Chondrocyte (in vitro differentiated cells): ENCODE measurements at regions not wholly inside any gene's neighbourhood (a gene's known extent, or its start where the extent isn't known, plus 50 kb on each side); places are given as distances from the start of the nearest gene placed in this dataset.

Experiments used
- DNase-seq: peaks from one replicate; pipeline ENCODE4 v3.0.0; 2021; ENCODE audit warnings: mixed read lengths, low spot score
- H3K27ac Mint-ChIP-seq: one replicate; pipeline ENCODE4 v1.8.0; 2021; ENCODE audit warnings: mild to moderate bottlenecking, moderate library complexity, mixed read lengths; ENCODE audit not compliant: unreplicated experiment
- H3K27me3 Mint-ChIP-seq: 2 replicates; pipeline ENCODE4 v1.8.0; 2021; ENCODE audit warnings: low read depth, mixed read lengths
- H3K36me3 Mint-ChIP-seq: 2 replicates; pipeline ENCODE4 v1.8.0; 2021; ENCODE audit warnings: low read depth, mixed read lengths
- H3K4me1 Mint-ChIP-seq: 2 replicates; pipeline ENCODE4 v1.8.0; 2021; ENCODE audit warnings: low read depth, mild to moderate bottlenecking, mixed read lengths
- H3K4me3 Mint-ChIP-seq: one replicate; pipeline ENCODE4 v1.8.0; 2021; ENCODE audit warnings: mild to moderate bottlenecking, moderate library complexity, mixed read lengths; ENCODE audit not compliant: unreplicated experiment
- H3K9me3 Mint-ChIP-seq: 2 replicates; pipeline ENCODE4 v1.8.0; 2021; ENCODE audit warnings: low read depth, mixed read lengths
- TF ChIP-seq, protein P1 (sequence below): fragments of 200-600 bp; sonication (generic); IDR thresholded peaks from 2 replicates; pipeline ENCODE4 v1.5.0; 2021; ENCODE audit warnings: antibody characterized with exemption, mild to moderate bottlenecking, moderate library complexity

DNA sequence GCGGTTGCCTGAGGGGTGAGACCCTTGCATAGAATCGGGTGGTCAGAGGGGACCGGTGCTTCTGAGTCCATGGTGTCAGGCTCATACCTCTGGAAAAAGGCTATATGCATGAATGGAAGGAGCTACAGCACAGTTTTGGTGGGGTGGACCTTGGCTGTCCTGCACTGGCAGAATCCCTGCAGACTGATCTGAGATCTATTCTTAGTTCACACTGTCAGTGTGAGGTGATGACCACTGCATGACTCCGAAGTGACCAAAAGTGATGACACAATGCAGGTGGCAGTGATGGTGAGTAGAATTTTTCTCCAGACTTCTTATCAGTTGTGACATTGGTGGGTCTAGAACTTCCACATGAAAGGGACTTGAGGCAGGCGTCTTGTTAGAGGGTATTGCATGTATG, 105.2 kb upstream of the SLC28A3 start:
- H3K4me3 Mint-ChIP-seq = no peak overlapping the region
- TF ChIP-seq, protein P1, sequence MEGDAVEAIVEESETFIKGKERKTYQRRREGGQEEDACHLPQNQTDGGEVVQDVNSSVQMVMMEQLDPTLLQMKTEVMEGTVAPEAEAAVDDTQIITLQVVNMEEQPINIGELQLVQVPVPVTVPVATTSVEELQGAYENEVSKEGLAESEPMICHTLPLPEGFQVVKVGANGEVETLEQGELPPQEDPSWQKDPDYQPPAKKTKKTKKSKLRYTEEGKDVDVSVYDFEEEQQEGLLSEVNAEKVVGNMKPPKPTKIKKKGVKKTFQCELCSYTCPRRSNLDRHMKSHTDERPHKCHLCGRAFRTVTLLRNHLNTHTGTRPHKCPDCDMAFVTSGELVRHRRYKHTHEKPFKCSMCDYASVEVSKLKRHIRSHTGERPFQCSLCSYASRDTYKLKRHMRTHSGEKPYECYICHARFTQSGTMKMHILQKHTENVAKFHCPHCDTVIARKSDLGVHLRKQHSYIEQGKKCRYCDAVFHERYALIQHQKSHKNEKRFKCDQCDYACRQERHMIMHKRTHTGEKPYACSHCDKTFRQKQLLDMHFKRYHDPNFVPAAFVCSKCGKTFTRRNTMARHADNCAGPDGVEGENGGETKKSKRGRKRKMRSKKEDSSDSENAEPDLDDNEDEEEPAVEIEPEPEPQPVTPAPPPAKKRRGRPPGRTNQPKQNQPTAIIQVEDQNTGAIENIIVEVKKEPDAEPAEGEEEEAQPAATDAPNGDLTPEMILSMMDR = no peak
- DNase-seq = no peak
- no peaks in the 10 kb centered on the region for H3K9me3 Mint-ChIP-seq
- H3K27me3 Mint-ChIP-seq = peaks cover 9% of the 10 kb centered on the region
- no peaks in the 10 kb centered on the region for H3K4me1 Mint-ChIP-seq
- H3K36me3 Mint-ChIP-seq = no peaks in the 10 kb centered on the region
- no peak overlapping the region for H3K27ac Mint-ChIP-seq

DNA sequence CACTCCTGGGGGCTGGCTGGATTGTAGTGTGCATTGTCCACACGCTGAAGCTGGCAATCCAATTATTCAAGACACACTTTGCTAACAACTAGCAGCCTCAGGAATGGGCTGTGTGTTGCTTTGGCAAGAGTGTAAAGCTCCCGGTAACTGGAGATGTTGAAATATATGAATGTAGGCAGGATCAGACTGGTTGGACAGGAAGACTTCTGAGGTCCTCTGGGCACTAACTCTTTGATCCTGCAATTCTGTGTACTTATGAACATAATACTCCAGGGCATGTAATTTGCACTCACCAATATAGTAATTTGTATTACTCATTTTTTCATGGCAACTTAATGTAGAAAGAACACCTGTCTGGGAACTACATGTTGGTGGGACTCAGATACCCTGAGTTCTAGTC, 106.7 kb upstream of the SLC28A3 start:
- DNase-seq = no peak
- Mint-ChIP-seq H3K36me3 (no peaks in the 10 kb centered on the region), H3K4me1 (no peaks in the 10 kb centered on the region), H3K27ac (no peak overlapping the region), H3K27me3 (peaks cover 20% of the 10 kb centered on the region), H3K9me3 (no peaks in the 10 kb centered on the region), H3K4me3 (no peak overlapping the region)
- TF ChIP-seq, protein P1 = no peak

DNA sequence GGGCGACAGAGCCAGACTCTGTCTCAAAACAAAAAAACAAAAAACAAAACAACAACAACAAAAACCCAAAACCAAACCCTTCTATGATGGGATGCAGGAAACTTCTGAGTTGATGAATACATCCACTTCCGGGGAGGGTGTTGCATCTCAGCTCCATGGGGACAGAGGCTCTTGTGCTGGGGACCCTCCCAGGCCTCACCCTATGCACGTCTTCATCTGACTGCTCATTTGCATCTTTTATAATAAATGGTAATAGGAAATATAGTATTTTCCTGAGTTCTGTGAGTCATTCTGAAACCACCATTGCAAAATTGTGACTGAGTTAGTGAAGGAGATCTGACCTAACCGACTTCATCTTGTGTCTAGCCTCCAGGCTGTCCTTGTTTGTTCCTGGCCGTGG, 109.5 kb upstream of the SLC28A3 start:
- peaks cover 32% of the 10 kb centered on the region for H3K27me3 Mint-ChIP-seq
- H3K9me3 Mint-ChIP-seq = no peaks in the 10 kb centered on the region
- DNase-seq = no peak
- no peaks in the 10 kb centered on the region for H3K4me1 Mint-ChIP-seq
- no peak overlapping the region for H3K27ac Mint-ChIP-seq
- H3K36me3 Mint-ChIP-seq = no peaks in the 10 kb centered on the region
- no peak overlapping the region for H3K4me3 Mint-ChIP-seq
- TF ChIP-seq, protein P1 = no peak

DNA sequence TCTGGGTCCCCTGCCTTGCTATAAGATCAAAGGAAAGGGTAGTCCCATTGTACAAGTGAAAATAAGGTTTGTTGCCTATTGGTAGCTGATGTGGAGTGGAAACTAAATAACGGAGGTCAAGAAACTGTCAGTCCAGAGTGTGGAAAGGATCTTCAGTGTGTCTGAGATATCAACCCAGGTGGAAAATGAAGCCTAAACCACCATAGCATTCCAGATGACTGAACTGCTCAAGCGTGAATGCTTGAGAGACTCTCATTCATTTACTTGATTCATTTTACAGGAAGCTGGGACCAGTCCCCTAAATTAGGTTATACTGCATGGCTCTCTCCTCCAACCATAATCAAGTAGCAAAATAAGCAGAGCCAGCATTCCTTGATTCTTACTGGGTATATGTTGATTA, 116.0 kb upstream of the SLC28A3 start:
- H3K36me3 Mint-ChIP-seq = peaks cover 1% of the 10 kb centered on the region
- no peaks in the 10 kb centered on the region for H3K4me1 Mint-ChIP-seq
- H3K9me3 Mint-ChIP-seq = peaks cover 13% of the 10 kb centered on the region
- TF ChIP-seq, protein P1 = no peak
- no peak overlapping the region for H3K27ac Mint-ChIP-seq
- no peak for DNase-seq
- H3K27me3 Mint-ChIP-seq = peaks cover 22% of the 10 kb centered on the region
- H3K4me3 Mint-ChIP-seq = no peak overlapping the region

DNA sequence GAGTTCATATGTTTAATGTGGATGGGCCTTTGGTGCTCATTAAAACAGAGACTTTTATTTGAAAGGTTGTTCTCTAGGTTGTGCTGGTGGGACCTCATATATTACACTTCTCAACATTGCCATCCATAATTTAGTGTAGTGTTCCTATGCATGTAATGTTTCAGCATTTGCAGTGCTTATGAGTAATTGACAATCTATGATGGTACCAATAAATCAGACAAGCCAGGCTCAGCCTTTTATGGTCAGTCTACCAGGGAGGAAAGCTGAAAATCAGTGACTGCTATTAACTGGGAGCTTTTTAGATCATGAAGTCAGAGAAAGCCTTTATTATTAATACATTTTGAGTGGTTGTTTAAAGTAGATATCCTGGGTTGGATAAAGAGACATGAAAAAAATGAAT, 120.1 kb upstream of the SLC28A3 start:
- Mint-ChIP-seq H3K4me1 (no peaks in the 10 kb centered on the region), H3K36me3 (peaks cover 1% of the 10 kb centered on the region), H3K4me3 (no peak overlapping the region), H3K27me3 (peaks cover 13% of the 10 kb centered on the region), H3K27ac (no peak overlapping the region), H3K9me3 (peaks cover 13% of the 10 kb centered on the region)
- DNase-seq = no peak
- TF ChIP-seq, protein P1 = no peak
